IPS-18a (cell line): ENCODE measurements at regions not wholly inside any gene's neighbourhood (a gene's known extent, or its start where the extent isn't known, plus 50 kb on each side); places are given as distances from the start of the nearest gene placed in this dataset.

Experiments used
- H3K27ac ChIP-seq: one replicate; pipeline ENCODE4 v1.5.1; 2013; ENCODE audit warnings: low read length
- H3K27me3 ChIP-seq: one replicate; pipeline ENCODE4 v1.6.1; 2013; ENCODE audit warnings: mild to moderate bottlenecking, low read length; ENCODE audit not compliant: control insufficient read depth, insufficient read depth
- H3K36me3 ChIP-seq: one replicate; pipeline ENCODE4 v1.6.1; 2013; ENCODE audit warnings: low read depth, low read length; ENCODE audit not compliant: control insufficient read depth
- H3K4me1 ChIP-seq: one replicate; pipeline ENCODE4 v1.6.1; 2013; ENCODE audit warnings: low read depth, low read length; ENCODE audit not compliant: control insufficient read depth
- H3K4me3 ChIP-seq: one replicate; pipeline ENCODE4 v1.5.1; 2013; ENCODE audit warnings: low read length
- H3K9ac ChIP-seq: one replicate; pipeline ENCODE4 v1.6.1; 2013; ENCODE audit warnings: mild to moderate bottlenecking, low read length, moderate library complexity
- H3K9me3 ChIP-seq: one replicate; pipeline ENCODE4 v1.6.1; 2013; ENCODE audit warnings: low read depth, low read length; ENCODE audit not compliant: control insufficient read depth

- Histone ChIP-seq H3K9me3 (no peaks in the 10 kb centered on the region), H3K27ac (no peak overlapping the region), H3K4me1 (no peaks in the 10 kb centered on the region), H3K4me3 (no peak overlapping the region), H3K36me3 (no peaks in the 10 kb centered on the region), H3K9ac (no peak overlapping the region), H3K27me3 (no peaks in the 10 kb centered on the region)
Measured at GRCh38 chr17:68175416-68175815, 72.4 kb upstream of the AMZ2 start.

GRCh38 chr17:68175905-68176304, 71.9 kb upstream of the AMZ2 start:
- H3K27ac ChIP-seq = no peak overlapping the region
- H3K9me3 ChIP-seq = no peaks in the 10 kb centered on the region
- no peaks in the 10 kb centered on the region for H3K36me3 ChIP-seq
- no peak overlapping the region for H3K9ac ChIP-seq
- H3K4me1 ChIP-seq = no peaks in the 10 kb centered on the region
- no peak overlapping the region for H3K4me3 ChIP-seq
- H3K27me3 ChIP-seq = no peaks in the 10 kb centered on the region

- Histone ChIP-seq H3K9ac (no peak overlapping the region), H3K9me3 (no peaks in the 10 kb centered on the region), H3K27ac (no peak overlapping the region), H3K4me3 (no peak overlapping the region), H3K27me3 (no peaks in the 10 kb centered on the region), H3K36me3 (no peaks in the 10 kb centered on the region), H3K4me1 (no peaks in the 10 kb centered on the region)
Measured at GRCh38 chr17:68176718-68177117, 71.1 kb upstream of the AMZ2 start.

- Histone ChIP-seq H3K9ac (no peak overlapping the region), H3K27me3 (no peaks in the 10 kb centered on the region), H3K27ac (no peak overlapping the region), H3K4me1 (peaks cover 2% of the 10 kb centered on the region), H3K4me3 (no peak overlapping the region), H3K36me3 (no peaks in the 10 kb centered on the region), H3K9me3 (no peaks in the 10 kb centered on the region)
Measured at GRCh38 chr17:68178831-68179230, 69.0 kb upstream of the AMZ2 start.

GRCh38 chr17:68179236-68179925, 68.5 kb upstream of the AMZ2 start:
- H3K9ac ChIP-seq = no peak overlapping the region
- H3K36me3 ChIP-seq = no peaks in the 10 kb centered on the region
- no peaks in the 10 kb centered on the region for H3K9me3 ChIP-seq
- no peak overlapping the region for H3K4me3 ChIP-seq
- H3K27ac ChIP-seq = no peak overlapping the region
- peaks cover 6% of the 10 kb centered on the region for H3K4me1 ChIP-seq
- H3K27me3 ChIP-seq = no peaks in the 10 kb centered on the region

GRCh38 chr17:68179926-68180285, 67.9 kb upstream of the AMZ2 start:
- Histone ChIP-seq H3K36me3 (no peaks in the 10 kb centered on the region), H3K9ac (no peak overlapping the region), H3K4me3 (no peak overlapping the region), H3K9me3 (no peaks in the 10 kb centered on the region), H3K4me1 (peaks cover 6% of the 10 kb centered on the region), H3K27me3 (no peaks in the 10 kb centered on the region), H3K27ac (no peak overlapping the region)

- Histone ChIP-seq H3K4me1 (peaks cover 6% of the 10 kb centered on the region), H3K27me3 (no peaks in the 10 kb centered on the region), H3K4me3 (no peak overlapping the region), H3K36me3 (no peaks in the 10 kb centered on the region), H3K9ac (no peak overlapping the region), H3K27ac (no peak overlapping the region), H3K9me3 (no peaks in the 10 kb centered on the region)
Measured at GRCh38 chr17:68182011-68182306, 65.9 kb upstream of the AMZ2 start.

- no peak overlapping the region for H3K4me3 ChIP-seq
- H3K4me1 ChIP-seq = peaks cover 6% of the 10 kb centered on the region
- H3K27ac ChIP-seq = no peak overlapping the region
- H3K9ac ChIP-seq = no peak overlapping the region
- no peaks in the 10 kb centered on the region for H3K36me3 ChIP-seq
- no peaks in the 10 kb centered on the region for H3K27me3 ChIP-seq
- H3K9me3 ChIP-seq = no peaks in the 10 kb centered on the region
Measured at GRCh38 chr17:68182940-68183551, 64.8 kb upstream of the AMZ2 start.

- Histone ChIP-seq H3K36me3 (no peaks in the 10 kb centered on the region), H3K27ac (no peak overlapping the region), H3K9ac (no peak overlapping the region), H3K4me3 (no peak overlapping the region), H3K27me3 (no peaks in the 10 kb centered on the region), H3K4me1 (peaks cover 6% of the 10 kb centered on the region), H3K9me3 (no peaks in the 10 kb centered on the region)
Measured at GRCh38 chr17:68184141-68184571, 63.7 kb upstream of the AMZ2 start.

GRCh38 chr17:68184816-68185436, 62.9 kb upstream of the AMZ2 start:
- Histone ChIP-seq H3K27ac (no peak overlapping the region), H3K27me3 (no peaks in the 10 kb centered on the region), H3K4me3 (no peak overlapping the region), H3K4me1 (peaks cover 6% of the 10 kb centered on the region), H3K9me3 (no peaks in the 10 kb centered on the region), H3K36me3 (no peaks in the 10 kb centered on the region), H3K9ac (no peak overlapping the region)

- no peak overlapping the region for H3K9ac ChIP-seq
Measured at GRCh38 chr17:68185820-68186219, 62.0 kb upstream of the AMZ2 start.

GRCh38 chr17:68190495-68190894, 57.3 kb upstream of the AMZ2 start:
- Histone ChIP-seq H3K9ac (no peak overlapping the region), H3K36me3 (no peaks in the 10 kb centered on the region), H3K4me1 (no peaks in the 10 kb centered on the region), H3K27ac (no peak overlapping the region), H3K9me3 (no peaks in the 10 kb centered on the region), H3K4me3 (no peak overlapping the region), H3K27me3 (peaks cover 35% of the 10 kb centered on the region)

More at GRCh38 chr17:68185820-68186219, 62.0 kb upstream of the AMZ2 start:
- no peak overlapping the region for H3K27ac ChIP-seq
- no peaks in the 10 kb centered on the region for H3K9me3 ChIP-seq
- H3K4me3 ChIP-seq = no peak overlapping the region
- no peaks in the 10 kb centered on the region for H3K27me3 ChIP-seq
- H3K36me3 ChIP-seq = no peaks in the 10 kb centered on the region
- peaks cover 6% of the 10 kb centered on the region for H3K4me1 ChIP-seq
